ENCODE measurements at regions not wholly inside any gene's neighbourhood (a gene's known extent, or its start where the extent isn't known, plus 50 kb on each side); places are given as distances from the start of the nearest gene placed in this dataset.

DNA sequence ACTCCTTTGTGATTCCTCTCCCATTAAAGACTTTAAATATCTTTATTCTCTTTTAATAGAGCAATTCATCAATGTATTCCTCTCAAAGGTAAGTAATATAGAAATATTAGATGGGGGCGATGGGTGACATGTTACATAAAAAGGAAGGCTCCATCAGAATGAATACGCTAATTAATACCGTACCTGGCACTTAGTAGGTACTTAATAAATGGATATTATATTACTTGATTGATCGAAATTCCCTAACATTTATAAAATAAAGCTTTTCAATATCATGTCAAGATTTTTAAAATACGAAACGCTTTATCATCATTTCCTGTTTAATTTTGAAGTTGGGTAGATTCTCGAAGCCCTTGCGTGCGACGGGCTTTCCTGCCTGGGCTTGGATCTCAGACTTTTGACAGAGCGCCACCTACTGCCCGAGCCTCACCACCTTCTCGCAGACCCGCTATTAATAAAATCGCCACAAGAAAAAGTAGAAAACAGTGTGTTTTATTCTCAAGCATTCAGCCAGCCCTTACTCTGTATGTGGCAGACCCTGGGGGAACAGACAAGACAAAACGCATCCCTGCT, 99.4 kb downstream of the C5orf15 start:
- TF ChIP-seq, protein P1, sequence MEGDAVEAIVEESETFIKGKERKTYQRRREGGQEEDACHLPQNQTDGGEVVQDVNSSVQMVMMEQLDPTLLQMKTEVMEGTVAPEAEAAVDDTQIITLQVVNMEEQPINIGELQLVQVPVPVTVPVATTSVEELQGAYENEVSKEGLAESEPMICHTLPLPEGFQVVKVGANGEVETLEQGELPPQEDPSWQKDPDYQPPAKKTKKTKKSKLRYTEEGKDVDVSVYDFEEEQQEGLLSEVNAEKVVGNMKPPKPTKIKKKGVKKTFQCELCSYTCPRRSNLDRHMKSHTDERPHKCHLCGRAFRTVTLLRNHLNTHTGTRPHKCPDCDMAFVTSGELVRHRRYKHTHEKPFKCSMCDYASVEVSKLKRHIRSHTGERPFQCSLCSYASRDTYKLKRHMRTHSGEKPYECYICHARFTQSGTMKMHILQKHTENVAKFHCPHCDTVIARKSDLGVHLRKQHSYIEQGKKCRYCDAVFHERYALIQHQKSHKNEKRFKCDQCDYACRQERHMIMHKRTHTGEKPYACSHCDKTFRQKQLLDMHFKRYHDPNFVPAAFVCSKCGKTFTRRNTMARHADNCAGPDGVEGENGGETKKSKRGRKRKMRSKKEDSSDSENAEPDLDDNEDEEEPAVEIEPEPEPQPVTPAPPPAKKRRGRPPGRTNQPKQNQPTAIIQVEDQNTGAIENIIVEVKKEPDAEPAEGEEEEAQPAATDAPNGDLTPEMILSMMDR (conservative IDR thresholded peaks at IDR 0.05; ENCODE audit: low read depth, low read length), result peak; percentile 85
- TF ChIP-seq EZH2phosphoT487 (IDR thresholded peaks at IDR 0.05; ENCODE audit: borderline replicate concordance, low read length), result no peak

Measured in PC-3 (cell line).